Natural killer cell (primary cell): ENCODE measurements at regions not wholly inside any gene's neighbourhood (a gene's known extent, or its start where the extent isn't known, plus 50 kb on each side); places are given as distances from the start of the nearest gene placed in this dataset.

Experiments used
- ATAC-seq, 3 donors: fragments of 150-1000 bp in 2 of 3; fragments of 200-7000 bp in 1 of 3; cut with Tn5 transposase; 1 replicate in 1 of 3; 2 replicates in 2 of 3; pipeline ENCODE4 v1.10.0; 2021; ENCODE audit warnings: mild to moderate bottlenecking in 2 of 3, moderate library complexity in 2 of 3
- DNase-seq, 2 donors: peaks; one replicate each; pipeline versions ENCODE4 v3.0.0 to v3.0.0-alpha.2; 2013 to 2021; ENCODE audit warnings: mixed read lengths in 1 of 2
- H3K27ac ChIP-seq: one replicate; pipeline ENCODE4 v1.5.1; 2013; ENCODE audit warnings: mild to moderate bottlenecking, low read length
- H3K27me3 ChIP-seq: one replicate; pipeline ENCODE4 v1.6.1; 2013; ENCODE audit warnings: low read length; ENCODE audit not compliant: control insufficient read depth, insufficient read depth
- H3K36me3 ChIP-seq: one replicate; pipeline ENCODE4 v1.6.1; 2013; ENCODE audit warnings: low read length; ENCODE audit not compliant: control insufficient read depth, insufficient read depth
- H3K4me1 ChIP-seq: one replicate; pipeline ENCODE4 v1.6.1; 2013; ENCODE audit warnings: low read length; ENCODE audit not compliant: control insufficient read depth, insufficient read depth
- H3K4me3 ChIP-seq: one replicate; pipeline ENCODE4 v1.5.1; 2013; ENCODE audit warnings: low read length
- H3K9me3 ChIP-seq: one replicate; pipeline ENCODE4 v1.6.1; 2013; ENCODE audit warnings: low read length; ENCODE audit not compliant: control insufficient read depth, insufficient read depth
- H3K27ac Mint-ChIP-seq, 2 donors: one replicate each; pipeline ENCODE4 v1.8.0; 2022; ENCODE audit warnings: mild to moderate bottlenecking in 2 of 2, mixed read lengths in 2 of 2, moderate library complexity in 1 of 2
- H3K27me3 Mint-ChIP-seq, 2 donors: one replicate each; pipeline ENCODE4 v1.8.0; 2022; ENCODE audit warnings: low read depth in 2 of 2, mixed read lengths in 2 of 2
- H3K36me3 Mint-ChIP-seq: one replicate; pipeline ENCODE4 v1.8.0; 2022; ENCODE audit warnings: mixed read lengths
- H3K4me1 Mint-ChIP-seq, 2 donors: one replicate each; pipeline ENCODE4 v1.8.0; 2022; ENCODE audit warnings: mixed read lengths in 2 of 2
- H3K4me3 Mint-ChIP-seq: one replicate; pipeline ENCODE4 v1.8.0; 2022; ENCODE audit warnings: mild to moderate bottlenecking, moderate library complexity, mixed read lengths
- H3K9me3 Mint-ChIP-seq, 2 donors: one replicate each; pipeline ENCODE4 v1.8.0; 2022; ENCODE audit warnings: mixed read lengths in 2 of 2
- WGBS: methylation state at CpG from one replicate; pipeline ENCODE4 v1.1.7; 2013; ENCODE audit warnings: missing lambda C conversion rate; ENCODE audit not compliant: insufficient coverage; 5-methylcytosine and 5-hydroxymethylcytosine counted together
- intact Hi-C: fragments of 100-400 bp; cut with micrococcal nuclease; formaldehyde crosslinking; loops from one replicate; pipeline ENCODE4 v1.14.2; 2022
- TF ChIP-seq, protein P1 (sequence below): fragments of 200-600 bp; IDR thresholded peaks from one replicate; pipeline ENCODE4 v1.8.0; 2022; ENCODE audit warnings: antibody characterized with exemption

DNA sequence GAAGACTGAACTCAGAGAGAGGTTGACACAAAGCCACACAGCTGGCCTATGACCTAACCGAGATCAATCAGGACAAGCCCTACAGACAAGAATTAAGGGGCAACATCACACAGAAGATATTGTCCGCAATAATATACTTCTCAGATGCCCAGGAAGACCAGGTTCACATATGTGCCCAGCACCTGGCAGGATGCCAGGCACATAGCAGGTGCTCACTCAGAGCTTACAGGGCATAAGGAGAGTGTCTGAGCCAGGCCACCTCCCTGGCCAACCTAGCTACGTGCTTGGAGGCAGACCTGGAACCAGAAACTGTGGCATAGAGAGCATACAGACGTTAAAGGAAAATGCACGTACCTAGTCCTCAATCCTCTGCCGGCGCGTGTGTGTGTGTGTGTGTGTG is 87.0 kb upstream of the LRFN2 start:
- intact Hi-C loops: no loop called here

DNA sequence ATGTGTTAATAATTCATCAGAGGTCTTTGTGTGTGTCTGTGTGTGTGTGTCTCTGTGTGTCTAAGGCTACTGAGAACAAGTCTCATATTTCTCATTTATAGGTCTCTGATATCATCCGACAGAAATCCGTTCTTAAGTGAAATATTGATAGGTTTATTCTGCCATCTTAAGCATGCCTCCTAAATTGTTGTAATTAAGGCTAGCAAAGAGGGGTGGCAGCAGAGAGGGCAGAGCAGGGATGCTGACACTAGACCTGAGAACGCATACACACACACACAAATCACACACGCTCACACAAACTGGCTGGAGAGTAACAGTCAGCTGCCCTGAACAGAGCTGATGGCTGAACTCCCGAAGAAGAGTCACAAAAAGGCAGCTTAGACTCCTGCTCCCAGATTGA is 84.9 kb upstream of the LRFN2 start:
- H3K36me3 Mint-ChIP-seq: no peaks in the 10 kb centered on the region
- H3K36me3 ChIP-seq: no peaks in the 10 kb centered on the region
- no peak overlapping the region for H3K27ac ChIP-seq
- WGBS: 88% methylated on average over 3 of the region's 5 CpGs
- no peak overlapping the region for H3K4me3 Mint-ChIP-seq
- H3K4me1 ChIP-seq: no peaks in the 10 kb centered on the region
- ATAC-seq (no peak), DNase-seq (no peak)
- intact Hi-C loops: no loop called here
- H3K27me3 ChIP-seq: no peaks in the 10 kb centered on the region
- TF ChIP-seq, protein P1, sequence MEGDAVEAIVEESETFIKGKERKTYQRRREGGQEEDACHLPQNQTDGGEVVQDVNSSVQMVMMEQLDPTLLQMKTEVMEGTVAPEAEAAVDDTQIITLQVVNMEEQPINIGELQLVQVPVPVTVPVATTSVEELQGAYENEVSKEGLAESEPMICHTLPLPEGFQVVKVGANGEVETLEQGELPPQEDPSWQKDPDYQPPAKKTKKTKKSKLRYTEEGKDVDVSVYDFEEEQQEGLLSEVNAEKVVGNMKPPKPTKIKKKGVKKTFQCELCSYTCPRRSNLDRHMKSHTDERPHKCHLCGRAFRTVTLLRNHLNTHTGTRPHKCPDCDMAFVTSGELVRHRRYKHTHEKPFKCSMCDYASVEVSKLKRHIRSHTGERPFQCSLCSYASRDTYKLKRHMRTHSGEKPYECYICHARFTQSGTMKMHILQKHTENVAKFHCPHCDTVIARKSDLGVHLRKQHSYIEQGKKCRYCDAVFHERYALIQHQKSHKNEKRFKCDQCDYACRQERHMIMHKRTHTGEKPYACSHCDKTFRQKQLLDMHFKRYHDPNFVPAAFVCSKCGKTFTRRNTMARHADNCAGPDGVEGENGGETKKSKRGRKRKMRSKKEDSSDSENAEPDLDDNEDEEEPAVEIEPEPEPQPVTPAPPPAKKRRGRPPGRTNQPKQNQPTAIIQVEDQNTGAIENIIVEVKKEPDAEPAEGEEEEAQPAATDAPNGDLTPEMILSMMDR: no peak
- H3K9me3 Mint-ChIP-seq: peaks cover 0 to 3% of the 10 kb centered on the region in 2 donors
- H3K4me3 ChIP-seq: no peak overlapping the region
- no peak overlapping the region for H3K27ac Mint-ChIP-seq
- no peaks in the 10 kb centered on the region for H3K4me1 Mint-ChIP-seq
- peaks cover 7 to 31% of the 10 kb centered on the region in 2 donors for H3K27me3 Mint-ChIP-seq
- no peaks in the 10 kb centered on the region for H3K9me3 ChIP-seq

More for the DNA sequence above, 87.0 kb upstream of the LRFN2 start:
- Mint-ChIP-seq H3K36me3 (no peaks in the 10 kb centered on the region), H3K9me3 (no peaks in the 10 kb centered on the region), H3K27me3 (peaks cover 8 to 31% of the 10 kb centered on the region in 2 donors), H3K4me1 (no peaks in the 10 kb centered on the region), H3K4me3 (no peak overlapping the region), H3K27ac (no peak overlapping the region)
- TF ChIP-seq, protein P1: no peak
- Histone ChIP-seq H3K4me3 (no peak overlapping the region), H3K4me1 (no peaks in the 10 kb centered on the region), H3K36me3 (no peaks in the 10 kb centered on the region), H3K27me3 (no peaks in the 10 kb centered on the region), H3K9me3 (no peaks in the 10 kb centered on the region), H3K27ac (no peak overlapping the region)
- WGBS: 88% methylated on average over 8 of the region's 8 CpGs
- ATAC-seq (no peak), DNase-seq (peak in 1 of 2 donors; percentile 2)

DNA sequence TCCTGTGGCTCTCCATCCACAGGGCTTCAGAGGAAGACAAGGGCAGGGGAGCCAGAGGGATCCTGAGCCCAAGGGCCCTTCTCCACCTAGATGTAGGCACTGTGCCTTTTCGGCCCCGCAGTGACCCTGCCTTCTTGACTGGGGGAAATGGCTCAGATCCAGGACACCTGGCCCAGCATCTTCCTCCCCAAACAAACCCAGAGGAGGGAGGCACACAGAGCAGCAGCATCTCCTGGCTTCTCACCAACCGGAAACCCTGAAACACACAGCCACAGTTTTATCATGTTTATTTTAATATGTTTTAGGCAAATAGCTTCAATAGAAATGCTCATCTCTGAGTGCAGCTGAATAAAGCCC is 84.5 kb upstream of the LRFN2 start:
- 89% methylated on average over 2 of the region's 3 CpGs for WGBS
- H3K4me1 Mint-ChIP-seq: no peaks in the 10 kb centered on the region
- DNase-seq: no peak

More for the DNA sequence above, 84.5 kb upstream of the LRFN2 start:
- Histone ChIP-seq H3K36me3 (no peaks in the 10 kb centered on the region), H3K27ac (no peak overlapping the region), H3K4me1 (no peaks in the 10 kb centered on the region), H3K27me3 (no peaks in the 10 kb centered on the region), H3K4me3 (no peak overlapping the region), H3K9me3 (no peaks in the 10 kb centered on the region)
- Mint-ChIP-seq H3K36me3 (no peaks in the 10 kb centered on the region), H3K4me3 (no peak overlapping the region), H3K27ac (no peak overlapping the region), H3K9me3 (peaks cover 0 to 3% of the 10 kb centered on the region in 2 donors), H3K27me3 (peaks cover 7 to 29% of the 10 kb centered on the region in 2 donors)
- no peak for ATAC-seq
- intact Hi-C loops: no loop called here
- TF ChIP-seq, protein P1: no peak
